ENCODE measurements at regions not wholly inside any gene's neighbourhood (a gene's known extent, or its start where the extent isn't known, plus 50 kb on each side); places are given as distances from the start of the nearest gene placed in this dataset.

- no peak for TF ChIP-seq EZH2phosphoT487 (conservative IDR thresholded peaks at IDR 0.05; ENCODE audit: low read length)
- TF ChIP-seq CTCF (IDR thresholded peaks at IDR 0.05; ENCODE audit: insufficient read depth, low read length, poor library complexity, severe bottlenecking) = no peak
Observed at GRCh38 chr9:95722141-95722540, 153.3 kb upstream of the ERCC6L2 start.

GRCh38 chr9:95721061-95721531 is 154.4 kb upstream of the ERCC6L2 start:
- no peaks in the 10 kb centered on the region for H3K79me2 ChIP-seq (ENCODE audit: insufficient read depth, low read length)
- no peaks in the 10 kb centered on the region for H3K27me3 ChIP-seq (ENCODE audit: low read length)
- no peaks in the 10 kb centered on the region for H3K9me2 ChIP-seq (replicated peaks; ENCODE audit: insufficient read depth, low read length)
- no peak overlapping the region for H3K4me2 ChIP-seq (ENCODE audit: low read depth, low read length, poor library complexity, severe bottlenecking)
- TF ChIP-seq CTCF (IDR thresholded peaks at IDR 0.05; ENCODE audit: insufficient read depth, low read length, poor library complexity, severe bottlenecking) (no peak), EZH2phosphoT487 (conservative IDR thresholded peaks at IDR 0.05; ENCODE audit: low read length) (no peak)
- no peaks in the 10 kb centered on the region for H4K20me1 ChIP-seq (ENCODE audit: low read depth, low read length)
- no peaks in the 10 kb centered on the region for H3K36me3 ChIP-seq (ENCODE audit: low read length)
- H3K27ac ChIP-seq (ENCODE audit: low read depth, low read length) = no peak overlapping the region
- H3F3A ChIP-seq (ENCODE audit: insufficient read depth) = no peaks in the 10 kb centered on the region
- no peak overlapping the region for H3K9ac ChIP-seq (ENCODE audit: low read length)
- no peaks in the 10 kb centered on the region for H3K9me3 ChIP-seq (ENCODE audit: insufficient read depth, low read length)
- H2AFZ ChIP-seq (ENCODE audit: low read depth, low read length, severe bottlenecking) = no peak overlapping the region
- H3K4me3 ChIP-seq (ENCODE audit: insufficient read depth, low read length, poor library complexity, severe bottlenecking) = no peak overlapping the region

More at GRCh38 chr9:95722141-95722540, 153.3 kb upstream of the ERCC6L2 start:
- no peak overlapping the region for H3K4me3 ChIP-seq (ENCODE audit: insufficient read depth, low read length, poor library complexity, severe bottlenecking)
- H3K27ac ChIP-seq (ENCODE audit: low read depth, low read length) = no peak overlapping the region
- no peaks in the 10 kb centered on the region for H3K9me2 ChIP-seq (replicated peaks; ENCODE audit: insufficient read depth, low read length)
- no peak overlapping the region for H2AFZ ChIP-seq (ENCODE audit: low read depth, low read length, severe bottlenecking)
- no peaks in the 10 kb centered on the region for H3K36me3 ChIP-seq (ENCODE audit: low read length)
- H4K20me1 ChIP-seq (ENCODE audit: low read depth, low read length) = no peaks in the 10 kb centered on the region
- H3K9me3 ChIP-seq (ENCODE audit: insufficient read depth, low read length) = no peaks in the 10 kb centered on the region
- no peaks in the 10 kb centered on the region for H3K27me3 ChIP-seq (ENCODE audit: low read length)
- H3K9ac ChIP-seq (ENCODE audit: low read length) = no peak overlapping the region
- H3F3A ChIP-seq (ENCODE audit: insufficient read depth) = no peaks in the 10 kb centered on the region
- no peaks in the 10 kb centered on the region for H3K79me2 ChIP-seq (ENCODE audit: insufficient read depth, low read length)
- H3K4me2 ChIP-seq (ENCODE audit: low read depth, low read length, poor library complexity, severe bottlenecking) = no peak overlapping the region

GRCh38 chr9:95720496-95720895 is 155.0 kb upstream of the ERCC6L2 start:
- Histone ChIP-seq H4K20me1 (ENCODE audit: low read depth, low read length) (no peaks in the 10 kb centered on the region), H3F3A (ENCODE audit: insufficient read depth) (no peaks in the 10 kb centered on the region), H3K79me2 (ENCODE audit: insufficient read depth, low read length) (no peaks in the 10 kb centered on the region), H3K9me2 (replicated peaks; ENCODE audit: insufficient read depth, low read length) (no peaks in the 10 kb centered on the region), H3K36me3 (ENCODE audit: low read length) (no peaks in the 10 kb centered on the region), H3K9ac (ENCODE audit: low read length) (no peak overlapping the region), H2AFZ (ENCODE audit: low read depth, low read length, severe bottlenecking) (no peak overlapping the region), H3K9me3 (ENCODE audit: insufficient read depth, low read length) (no peaks in the 10 kb centered on the region), H3K27ac (ENCODE audit: low read depth, low read length) (no peak overlapping the region), H3K4me2 (ENCODE audit: low read depth, low read length, poor library complexity, severe bottlenecking) (no peak overlapping the region), H3K4me3 (ENCODE audit: insufficient read depth, low read length, poor library complexity, severe bottlenecking) (no peak overlapping the region), H3K27me3 (ENCODE audit: low read length) (no peaks in the 10 kb centered on the region)
- TF ChIP-seq EZH2phosphoT487 (conservative IDR thresholded peaks at IDR 0.05; ENCODE audit: low read length) = no peak
- no peak for TF ChIP-seq CTCF (IDR thresholded peaks at IDR 0.05; ENCODE audit: insufficient read depth, low read length, poor library complexity, severe bottlenecking)

Measured in SU-DHL-6 (cell line).